ENCODE measurements at regions not wholly inside any gene's neighbourhood (a gene's known extent, or its start where the extent isn't known, plus 50 kb on each side); places are given as distances from the start of the nearest gene placed in this dataset.

DNA sequence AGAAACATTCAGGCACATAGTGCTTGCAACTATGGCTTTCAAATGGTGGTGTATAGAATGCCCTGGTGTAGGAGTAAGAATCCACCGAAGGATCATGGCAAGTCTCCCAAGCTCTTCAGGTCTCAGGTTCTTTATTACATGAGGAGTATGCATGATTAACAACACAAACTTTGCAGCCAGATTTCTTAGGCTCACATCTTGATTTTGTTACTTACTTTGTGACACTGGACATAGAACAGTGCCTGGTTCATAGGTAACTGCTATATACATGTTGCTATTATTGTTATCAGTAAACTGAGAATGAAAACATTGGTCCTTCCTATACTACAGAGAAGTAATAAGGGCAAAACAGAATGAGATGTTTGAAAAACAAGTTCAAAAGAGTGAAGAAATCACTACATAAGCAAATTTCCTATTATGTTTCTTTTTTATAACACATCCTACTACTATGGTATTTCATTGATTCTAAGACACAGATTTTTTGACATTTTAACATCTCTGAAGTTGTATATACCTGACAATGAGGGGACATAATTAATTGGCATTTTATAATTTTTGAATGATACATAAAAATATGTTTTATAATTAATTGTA, 284.9 kb downstream of the C1D start:
- TF ChIP-seq CTCF (IDR thresholded peaks at IDR 0.05; ENCODE audit: low read length) = no peak
- no peak for TF ChIP-seq EZH2 (IDR thresholded peaks at IDR 0.05; ENCODE audit: borderline replicate concordance, low read length)

Data from OCI-LY1 (cell line).